GM21447 (cell line): ENCODE measurements at regions not wholly inside any gene's neighbourhood (a gene's known extent, or its start where the extent isn't known, plus 50 kb on each side); places are given as distances from the start of the nearest gene placed in this dataset.

Experiments used
- ATAC-seq: cut with Tn5 transposase; IDR thresholded peaks from one replicate; pipeline ENCODE4 v1.9.1; 2021; ENCODE audit not compliant: unreplicated experiment

DNA sequence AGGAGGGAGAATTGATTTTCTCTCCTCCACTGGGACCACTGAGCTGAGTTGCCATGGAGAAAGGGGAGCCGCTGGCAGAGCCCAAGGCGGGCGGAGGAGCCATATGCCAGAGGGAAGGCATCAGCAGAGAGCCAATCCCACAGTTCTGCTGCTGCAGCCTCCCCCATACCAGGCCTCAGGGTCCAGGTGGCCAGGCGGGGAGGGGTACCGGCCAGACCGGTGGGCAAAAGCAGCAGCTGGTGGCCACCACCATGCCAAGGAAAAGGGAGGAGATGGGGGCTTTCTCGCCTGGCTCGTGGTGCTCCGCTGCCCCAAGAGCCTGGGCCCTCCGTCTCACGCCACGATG is 72.8 kb downstream of the PITPNM2 start:
- no peak for ATAC-seq

DNA sequence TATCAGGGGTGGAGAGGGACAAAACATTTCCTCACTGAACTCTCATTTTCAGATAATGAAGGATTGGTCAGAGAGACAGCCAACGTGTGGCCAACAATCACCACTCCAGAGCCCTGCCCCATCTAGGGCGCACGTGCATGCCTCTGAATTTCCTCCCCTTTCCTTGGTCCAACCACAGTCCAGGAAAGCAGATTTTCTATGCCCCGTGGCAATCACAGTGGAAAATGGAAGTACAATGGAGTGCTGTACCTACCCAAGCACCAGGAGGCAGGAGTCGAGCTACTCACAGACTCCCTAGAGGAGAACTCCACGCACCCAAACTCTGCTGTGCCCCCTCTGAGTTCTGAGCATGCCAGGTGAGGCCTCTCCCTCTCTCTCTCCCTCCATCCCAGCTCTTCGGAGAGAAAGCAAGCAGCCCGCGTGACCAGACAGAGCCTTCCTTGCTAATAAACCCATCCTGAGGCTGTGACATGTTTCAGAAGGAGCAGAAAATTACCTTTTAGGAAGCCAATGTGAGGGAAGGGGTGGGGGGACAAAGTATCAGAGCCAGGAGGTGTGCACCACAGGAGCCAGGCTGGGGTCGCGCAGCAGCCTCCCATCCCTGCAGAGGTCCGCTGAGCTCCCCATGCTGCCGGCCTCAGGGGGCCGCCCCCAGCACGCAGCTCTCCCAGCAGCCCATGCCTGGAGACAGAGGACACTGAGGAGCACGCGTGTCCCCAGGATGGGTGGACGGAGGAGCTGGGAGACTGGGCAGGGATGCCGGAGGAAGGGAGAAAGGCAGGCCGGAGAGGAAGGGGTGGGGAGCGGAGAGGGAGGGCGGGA is 73.4 kb downstream of the PITPNM2 start:
- no peak for ATAC-seq

DNA sequence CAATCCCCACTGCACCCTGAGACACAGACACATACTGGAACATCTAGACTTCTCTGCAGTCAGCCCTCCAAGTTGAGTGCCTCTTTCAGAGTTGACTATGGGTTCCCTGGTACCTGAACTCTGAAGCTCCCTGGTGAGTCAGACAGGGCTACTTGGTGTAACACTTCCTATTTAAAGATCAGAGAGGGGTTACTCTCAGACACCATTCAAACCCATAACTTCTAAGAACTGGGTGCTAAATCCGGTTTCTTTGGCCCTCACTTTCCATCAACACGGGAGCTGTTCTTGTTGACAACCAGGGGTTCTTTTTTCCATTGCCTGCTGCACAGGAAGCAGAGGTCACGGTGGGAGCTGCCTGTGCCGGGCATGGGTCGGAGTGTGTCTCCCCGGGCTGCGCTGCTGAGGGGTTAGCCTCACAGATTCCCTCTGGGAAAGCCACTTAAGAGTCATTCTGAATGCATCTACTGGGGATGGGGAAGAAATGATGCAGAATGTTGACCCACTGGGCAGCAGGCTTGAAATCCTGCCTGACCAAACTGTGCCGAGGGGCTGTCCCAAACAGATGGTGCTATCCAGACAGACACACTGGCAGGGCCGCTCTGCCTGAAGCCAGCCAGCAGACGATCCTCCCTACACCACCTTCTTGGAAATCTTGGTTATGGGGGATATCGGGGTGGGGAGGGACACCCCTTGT is 74.1 kb downstream of the PITPNM2 start:
- no peak for ATAC-seq

DNA sequence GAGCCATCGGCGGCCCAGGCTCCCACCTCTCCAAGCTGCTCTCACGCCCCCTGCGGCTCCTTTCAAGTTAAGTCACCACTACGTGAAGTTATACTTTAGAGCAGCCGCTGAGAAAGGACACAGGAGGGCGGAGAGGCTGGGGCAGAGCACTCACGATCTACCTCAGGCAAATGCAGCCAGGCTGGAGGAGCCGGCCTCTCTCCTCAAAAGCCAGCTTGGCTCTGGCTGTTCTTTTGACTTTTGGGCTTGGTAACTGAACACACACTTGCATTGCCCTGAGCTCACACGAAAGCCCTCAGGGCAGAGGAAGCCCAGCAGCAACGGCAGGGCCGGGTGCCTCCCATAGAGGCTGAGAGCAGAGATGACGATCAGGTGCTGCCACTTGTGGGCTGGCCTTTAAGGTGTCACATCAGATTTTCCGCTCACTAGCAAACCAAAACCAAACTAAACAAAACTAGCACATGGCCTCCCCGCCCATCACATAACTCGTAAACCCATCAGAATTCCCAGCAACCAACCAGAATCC is 75.2 kb downstream of the PITPNM2 start:
- ATAC-seq, result peak; percentile 49

DNA sequence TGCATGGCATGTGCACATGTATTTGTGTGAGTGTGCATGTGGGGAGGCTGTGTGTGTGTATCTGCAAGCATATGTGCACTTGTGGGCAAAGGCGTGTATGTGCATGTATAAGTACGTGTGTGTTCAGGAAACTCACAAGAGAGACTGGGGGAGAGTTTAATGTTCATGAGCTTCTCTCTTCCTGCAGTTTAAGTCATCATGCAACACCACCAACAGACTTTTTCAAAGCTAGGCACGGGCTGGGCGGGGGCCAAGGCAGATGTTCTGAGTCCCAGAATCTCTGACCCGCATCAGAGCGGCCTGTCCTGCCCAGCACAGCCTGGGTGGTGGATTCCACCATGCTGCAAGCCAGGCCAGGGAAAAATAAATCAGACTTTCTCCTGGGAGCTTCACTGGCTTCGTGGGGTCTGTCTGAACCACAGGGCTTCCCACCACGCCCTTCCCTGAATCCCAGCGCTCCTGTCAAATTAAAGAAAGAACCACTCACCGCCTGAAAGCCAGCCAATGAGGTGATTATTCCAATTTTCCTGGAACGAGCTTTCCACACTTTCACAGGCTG is 75.7 kb downstream of the PITPNM2 start:
- ATAC-seq, result no peak

DNA sequence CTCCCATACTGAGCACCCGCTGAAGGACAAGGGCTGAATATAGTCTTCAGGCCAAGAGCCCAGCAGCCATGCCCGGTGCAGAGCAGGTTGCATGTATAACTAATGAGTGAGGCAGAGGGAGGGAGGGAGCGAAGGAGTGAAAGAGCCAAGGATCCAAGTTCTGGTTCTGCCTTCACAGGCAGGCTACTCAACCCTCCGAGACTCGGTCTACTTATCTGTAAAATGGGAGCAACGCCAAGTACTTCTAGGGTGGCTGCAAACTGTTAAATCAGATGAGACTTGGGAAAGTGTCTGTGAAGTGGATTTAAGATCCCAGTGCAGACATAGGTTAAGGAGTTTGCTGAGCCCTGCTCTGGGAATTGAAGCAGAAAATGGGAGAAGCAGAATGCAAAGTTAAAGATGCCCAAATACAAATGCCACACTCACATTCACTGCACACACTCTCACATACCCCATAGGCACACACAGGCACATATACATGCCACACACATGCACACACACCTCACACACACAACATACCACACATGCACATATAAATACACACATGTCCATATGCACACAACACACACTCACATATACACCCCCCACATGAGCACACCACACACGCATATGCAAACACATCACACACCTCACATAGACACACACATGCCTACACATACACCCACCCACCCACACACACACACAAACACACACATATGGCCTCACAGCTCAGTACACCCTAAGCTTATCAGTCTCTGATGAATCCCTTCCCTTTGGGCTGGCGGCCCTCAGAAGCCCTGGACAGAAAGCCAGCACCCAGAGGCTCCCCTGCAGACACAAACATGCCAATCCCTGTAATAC is 76.7 kb downstream of the PITPNM2 start:
- ATAC-seq, result no peak

DNA sequence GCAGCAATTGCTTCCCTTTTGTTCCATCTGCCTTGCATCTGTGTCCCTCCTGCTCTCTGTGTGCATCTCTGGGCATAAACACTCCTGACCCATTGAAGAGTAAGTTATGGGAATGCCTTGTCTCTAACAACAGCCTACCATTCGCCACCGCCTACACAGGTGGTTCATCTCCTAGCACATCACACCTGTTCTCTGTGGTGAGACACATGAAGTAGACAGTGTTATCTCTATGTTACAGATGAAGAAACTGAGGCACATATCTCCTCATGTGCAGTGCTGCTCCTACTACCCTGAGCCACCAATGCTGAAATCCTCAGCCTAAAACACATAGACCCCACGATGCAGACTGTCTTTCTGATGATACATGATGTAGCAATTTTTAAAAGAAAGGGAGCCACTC is 77.6 kb downstream of the PITPNM2 start:
- ATAC-seq, result no peak

DNA sequence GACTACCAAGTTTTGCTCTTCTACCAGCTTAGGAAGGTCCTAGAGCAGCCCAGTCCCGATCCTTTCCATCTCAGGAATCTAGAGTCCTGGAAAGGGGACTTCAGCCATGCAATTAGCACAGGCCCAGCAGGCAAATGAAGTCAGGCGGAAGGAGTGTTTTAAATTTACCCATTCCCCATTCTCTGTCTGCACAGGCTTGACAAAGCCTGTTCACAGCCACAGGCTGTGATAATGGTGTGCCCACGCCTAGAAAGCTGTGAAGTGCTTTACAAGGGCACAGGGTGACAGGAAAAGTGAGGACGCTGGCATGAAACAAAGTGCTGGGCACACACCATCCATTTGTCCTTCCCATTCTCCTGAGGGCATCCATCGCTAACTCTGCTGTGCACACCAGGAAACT is 79.0 kb downstream of the PITPNM2 start:
- ATAC-seq, result no peak

DNA sequence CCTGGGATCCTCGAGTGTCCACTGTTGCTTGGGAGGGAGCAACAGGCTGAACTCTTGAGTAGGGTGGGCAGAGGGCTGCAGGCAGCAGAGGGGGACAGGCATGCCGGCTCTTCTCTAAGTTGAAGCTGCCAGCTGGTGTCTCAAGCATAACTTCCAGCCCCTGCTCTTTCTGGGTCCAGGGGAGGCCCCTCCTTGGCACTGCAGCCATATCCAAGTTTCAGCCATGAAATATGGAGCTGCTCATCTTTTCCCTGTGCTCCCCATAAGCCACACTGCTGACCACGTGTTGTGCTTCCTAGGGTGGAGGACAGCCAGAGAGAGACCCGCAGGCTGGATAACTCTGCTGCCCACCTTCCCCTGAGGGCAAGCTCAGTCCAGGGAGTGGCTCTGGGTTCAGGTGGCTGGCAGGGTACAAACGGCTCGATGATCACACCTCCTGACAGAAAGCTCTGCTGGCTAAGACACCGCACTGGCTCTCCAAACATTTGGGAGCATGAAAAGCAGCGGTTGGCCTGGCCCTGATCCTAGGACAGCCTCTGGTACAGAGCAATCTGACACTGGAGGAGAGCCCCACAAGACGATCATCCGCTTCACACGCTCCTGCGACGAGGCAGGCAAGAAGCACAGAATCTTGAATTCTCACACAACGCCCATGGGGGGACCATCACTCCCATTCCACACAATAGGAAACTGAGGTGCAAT is 79.6 kb downstream of the PITPNM2 start:
- ATAC-seq, result no peak

DNA sequence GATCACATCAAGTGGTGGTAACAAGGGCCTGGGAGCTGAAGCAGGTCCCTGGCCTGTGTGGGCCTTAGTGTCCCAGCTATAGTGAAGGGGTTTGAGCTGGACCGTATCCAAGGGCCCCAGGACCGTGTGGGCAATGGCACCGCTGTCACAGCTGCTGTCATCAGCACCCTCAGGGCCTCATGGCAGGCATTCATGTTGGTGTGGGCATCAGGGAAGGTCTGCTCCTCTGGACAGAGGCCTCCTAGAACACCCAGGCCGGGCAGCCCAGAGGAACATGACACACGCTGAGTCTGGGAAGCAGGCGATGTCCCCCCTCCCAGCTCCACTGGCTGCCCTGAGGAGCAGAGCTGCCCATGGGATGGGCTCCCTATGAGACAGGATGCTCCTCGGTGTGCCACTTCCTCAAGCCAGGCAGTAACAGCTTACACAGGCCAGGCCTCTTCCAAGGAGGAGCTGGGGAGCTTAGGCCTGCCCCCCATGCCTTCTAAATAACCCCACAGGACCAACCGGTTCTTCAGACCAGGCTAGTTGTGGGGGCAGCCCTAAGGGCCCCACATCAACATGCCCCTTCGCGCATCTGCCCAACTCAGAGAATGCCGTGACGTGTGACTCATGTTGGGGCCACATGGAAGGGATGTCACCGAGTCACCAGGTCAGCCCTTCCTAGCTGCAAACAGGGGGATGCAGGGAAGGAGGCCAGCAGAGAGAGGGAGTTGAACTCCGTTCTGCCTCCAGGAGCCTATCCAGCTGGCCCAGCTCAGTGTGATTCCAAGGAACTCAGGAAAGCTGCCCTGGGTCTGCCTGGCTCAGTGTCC is 80.4 kb downstream of the PITPNM2 start:
- no peak for ATAC-seq

DNA sequence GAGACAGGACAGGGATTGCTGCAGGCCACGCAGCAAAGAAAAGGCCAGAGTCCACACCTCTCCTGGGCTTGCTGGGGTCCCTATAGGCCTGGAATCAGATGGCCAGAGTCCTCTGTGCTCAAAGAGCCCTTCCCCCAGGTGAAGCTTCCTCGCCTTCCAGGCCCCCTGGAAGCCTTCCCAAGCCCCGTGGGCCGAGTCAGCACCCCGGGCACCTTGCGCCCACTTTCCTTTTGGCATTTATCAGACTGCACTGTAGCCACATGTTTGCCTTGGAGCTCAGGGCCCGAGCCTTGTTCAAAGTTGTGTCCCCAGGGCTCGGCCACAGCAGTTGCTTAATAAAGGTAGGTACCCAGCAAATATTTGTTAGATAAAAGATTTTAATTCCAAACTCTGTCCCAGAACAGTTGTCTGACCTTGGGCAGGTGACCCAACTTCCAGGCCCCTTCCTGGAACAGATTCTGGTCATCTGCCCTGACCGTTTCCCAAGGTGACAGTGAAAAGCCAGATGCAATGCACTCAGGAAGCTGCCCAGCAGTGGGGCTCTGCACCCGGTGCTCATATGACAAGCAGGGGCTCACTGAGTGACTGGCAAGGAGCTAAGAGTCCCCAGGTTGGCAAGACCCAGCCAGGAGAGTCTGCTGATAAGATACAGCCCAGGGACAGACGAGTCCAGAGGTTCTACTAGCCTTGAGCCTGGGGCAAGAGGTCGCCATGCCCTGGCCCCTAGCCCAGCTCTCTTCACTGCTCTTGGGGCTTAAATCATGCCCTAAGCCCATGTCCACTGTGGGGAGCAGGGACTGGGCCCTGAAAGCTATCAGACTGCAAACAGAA is 81.2 kb downstream of the PITPNM2 start:
- no peak for ATAC-seq

DNA sequence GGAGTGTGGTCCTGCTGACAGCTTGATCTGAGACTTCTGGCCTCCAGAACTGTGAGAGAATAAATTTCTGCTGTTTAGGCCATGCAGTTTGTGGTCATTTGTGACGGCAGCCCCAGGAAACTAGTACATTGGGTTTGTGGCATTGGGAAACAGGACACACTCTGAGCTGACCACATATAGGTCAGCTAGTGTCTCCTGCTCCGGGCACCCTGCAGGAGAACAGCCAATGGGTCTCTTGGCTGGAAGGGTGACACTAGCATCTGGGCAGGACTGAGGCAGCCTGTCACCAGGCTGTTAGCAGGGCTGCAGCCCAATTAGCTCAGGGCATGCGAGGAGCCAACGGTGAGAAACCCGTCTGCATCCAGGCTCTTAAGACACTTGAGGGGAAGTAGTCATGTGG is 83.2 kb downstream of the PITPNM2 start:
- no peak for ATAC-seq

DNA sequence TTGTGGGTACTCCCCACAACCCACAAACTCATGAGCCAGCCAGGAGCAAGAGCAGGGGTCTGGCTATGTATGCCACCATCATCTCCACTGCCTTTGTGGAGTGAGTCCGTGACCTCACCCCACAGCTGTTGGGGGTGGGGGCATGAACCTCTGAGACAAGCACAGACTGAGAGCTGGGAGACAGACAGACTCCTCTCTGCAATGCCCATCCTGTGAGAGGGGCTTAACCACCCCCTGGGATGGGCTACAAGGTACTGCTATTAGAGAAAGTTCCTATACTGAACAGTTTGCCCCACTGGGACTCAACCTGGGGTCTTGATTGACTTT is 84.5 kb downstream of the PITPNM2 start:
- ATAC-seq, result no peak

DNA sequence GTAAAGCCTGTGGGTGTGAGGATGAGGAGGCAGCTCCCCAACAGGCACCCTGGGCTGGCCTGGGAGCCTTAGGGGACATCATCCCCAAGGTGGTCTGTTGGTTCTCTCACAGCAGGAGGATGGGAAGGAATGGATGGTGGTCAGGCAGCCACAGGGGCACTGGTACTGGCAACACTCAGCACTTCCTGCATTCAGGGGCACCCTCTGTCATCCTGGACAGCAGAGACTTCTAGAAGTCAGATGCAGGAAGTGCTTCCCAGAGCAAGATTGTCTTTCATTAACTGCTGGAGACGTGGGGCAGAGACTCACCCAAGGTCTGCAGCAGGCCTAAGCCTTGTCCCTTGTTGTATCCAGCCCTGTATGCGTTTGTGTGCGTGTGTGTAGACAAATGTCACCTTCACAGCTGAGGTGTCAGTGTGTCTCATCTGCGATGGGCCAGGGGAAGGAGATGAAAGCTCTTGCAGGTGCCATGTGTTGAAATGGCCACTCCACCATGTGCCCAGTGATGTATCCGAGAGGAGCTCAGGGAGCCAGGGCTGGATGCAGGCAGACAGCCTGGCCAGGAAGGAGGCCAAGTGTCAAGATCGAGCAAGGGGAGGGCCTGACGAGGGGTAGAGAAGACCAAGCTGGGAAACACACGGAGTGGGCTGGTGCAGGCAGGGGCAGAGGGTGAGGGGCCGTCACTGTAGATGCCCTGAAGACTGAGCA is 85.1 kb downstream of the PITPNM2 start:
- no peak for ATAC-seq

DNA sequence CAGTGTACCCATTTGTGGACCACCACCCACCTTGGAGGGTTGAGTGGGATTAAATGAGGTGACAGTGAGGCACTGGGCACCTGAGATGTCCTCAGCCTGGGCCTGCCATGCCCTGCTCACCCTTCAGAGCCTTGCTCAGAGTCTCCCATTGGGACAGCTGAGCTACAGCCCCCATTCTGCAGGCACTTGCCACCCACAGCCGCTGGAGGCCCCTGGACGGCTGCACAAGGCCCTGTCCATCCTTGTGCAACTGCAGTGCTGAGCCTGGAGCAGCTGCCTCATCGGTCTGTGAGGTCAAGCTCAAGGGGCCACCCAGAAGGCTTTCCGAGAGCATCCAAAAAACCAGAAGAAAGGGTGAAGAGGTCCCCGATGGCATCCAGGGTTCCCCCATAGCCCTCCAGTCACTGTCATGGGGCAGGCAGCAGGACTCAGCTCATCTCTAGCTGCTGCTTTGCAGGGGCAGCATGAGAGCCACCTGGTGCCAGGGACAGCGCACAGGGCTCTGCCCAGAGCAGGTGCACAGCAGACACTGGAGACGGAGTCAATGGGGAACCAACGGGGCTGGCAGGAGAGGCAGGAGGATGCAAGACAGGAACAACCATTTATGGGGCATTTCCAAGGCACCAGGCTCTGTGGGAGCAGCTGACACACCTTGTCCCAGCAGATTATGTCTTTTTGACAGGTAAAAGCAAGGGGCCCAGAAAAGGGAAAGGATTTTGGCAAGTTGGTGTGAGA is 84.6 kb downstream of the ARL6IP4 start:
- ATAC-seq, result no peak

DNA sequence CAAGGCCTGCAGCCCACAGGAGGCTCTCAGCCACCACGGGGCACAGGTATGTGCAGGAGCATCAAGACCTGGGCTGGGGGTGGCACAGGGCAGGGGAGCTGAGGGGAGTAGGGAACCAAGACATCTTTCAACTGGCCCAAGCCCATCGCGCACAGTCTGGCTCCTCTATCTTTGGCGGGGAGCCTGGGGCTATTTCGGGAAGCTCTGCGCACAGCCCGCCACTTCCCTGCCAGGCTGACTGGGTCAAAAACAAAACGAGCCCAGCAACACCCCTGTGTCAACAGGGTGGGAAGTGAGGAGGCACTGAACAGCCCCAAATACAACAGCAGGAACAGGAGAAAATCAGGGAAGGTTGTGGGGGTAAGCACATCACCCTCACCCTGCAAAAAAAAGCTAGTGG is 83.9 kb downstream of the ARL6IP4 start:
- no peak for ATAC-seq

DNA sequence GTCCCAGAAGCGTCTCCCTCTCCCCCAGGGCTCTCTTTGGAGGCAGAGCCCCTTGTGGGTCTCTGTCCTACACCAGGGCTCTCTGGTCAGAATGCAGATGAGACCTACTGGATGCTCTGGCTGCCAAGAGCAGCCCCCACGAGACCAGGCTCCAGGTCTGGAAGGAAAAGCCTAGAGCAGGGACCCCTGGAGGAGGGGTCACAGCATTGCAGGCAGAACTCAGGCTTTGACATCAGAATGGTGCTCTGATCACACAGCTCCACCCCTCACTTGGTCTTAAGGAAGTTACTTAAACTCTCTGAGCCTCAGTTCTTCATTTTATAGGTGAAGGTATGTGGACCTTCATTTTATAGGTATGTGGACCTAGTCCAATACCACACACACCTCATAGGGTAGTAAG is 83.1 kb downstream of the ARL6IP4 start:
- no peak for ATAC-seq
